GM18502 (cell line): ENCODE measurements at regions not wholly inside any gene's neighbourhood (a gene's known extent, or its start where the extent isn't known, plus 50 kb on each side); places are given as distances from the start of the nearest gene placed in this dataset.

Experiments used
- ATAC-seq: cut with Tn5 transposase; IDR thresholded peaks from one replicate; pipeline ENCODE4 v1.9.1; 2021; ENCODE audit warnings: mild to moderate bottlenecking; ENCODE audit not compliant: unreplicated experiment, poor library complexity

- no peak for ATAC-seq
Measured at GRCh38 chr2:223222397-223222796, 170.4 kb downstream of the KCNE4 start.

GRCh38 chr2:223223156-223223555, 171.2 kb downstream of the KCNE4 start:
- no peak for ATAC-seq

DNA sequence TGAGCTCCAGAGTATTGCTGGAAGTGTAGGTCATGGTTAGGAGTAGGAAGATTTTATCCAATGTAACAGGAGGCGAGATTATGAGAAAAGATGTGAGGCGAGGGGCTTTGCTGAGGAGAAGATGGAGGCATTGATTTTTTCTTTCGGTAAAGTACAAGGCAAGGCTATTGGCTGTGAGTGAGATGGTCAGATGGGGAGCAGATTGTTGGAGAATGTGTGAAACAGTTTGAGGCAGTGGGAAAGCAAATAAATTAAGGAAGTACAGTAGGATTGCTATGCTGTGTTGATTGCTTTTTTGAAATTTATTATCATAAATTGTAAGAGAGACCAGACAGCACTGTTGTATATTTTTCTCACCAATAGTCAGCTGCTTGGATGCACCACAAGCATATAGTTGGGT, 173.3 kb downstream of the KCNE4 start:
- ATAC-seq, result no peak

DNA sequence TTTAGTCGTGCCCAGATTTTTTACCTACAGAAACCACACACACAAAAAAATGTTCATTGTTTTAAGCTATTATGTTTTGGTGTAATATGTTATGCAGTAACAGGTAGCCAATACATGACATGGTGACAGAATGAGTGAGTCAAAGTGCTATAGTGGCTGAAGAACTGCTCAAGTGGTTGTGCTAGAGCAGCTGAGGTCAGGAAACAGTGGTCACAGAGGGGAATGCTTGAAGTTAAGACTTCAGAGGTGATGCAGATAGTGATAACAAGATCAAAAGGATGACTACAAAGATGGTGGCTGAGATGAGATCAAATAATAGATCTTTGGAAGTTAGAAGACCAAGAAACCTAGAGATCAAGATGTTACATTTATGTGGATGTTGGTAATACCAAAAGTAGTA, 174.3 kb downstream of the KCNE4 start:
- no peak for ATAC-seq

- ATAC-seq, result no peak
Measured at GRCh38 chr2:223227338-223227737, 175.3 kb downstream of the KCNE4 start.

DNA sequence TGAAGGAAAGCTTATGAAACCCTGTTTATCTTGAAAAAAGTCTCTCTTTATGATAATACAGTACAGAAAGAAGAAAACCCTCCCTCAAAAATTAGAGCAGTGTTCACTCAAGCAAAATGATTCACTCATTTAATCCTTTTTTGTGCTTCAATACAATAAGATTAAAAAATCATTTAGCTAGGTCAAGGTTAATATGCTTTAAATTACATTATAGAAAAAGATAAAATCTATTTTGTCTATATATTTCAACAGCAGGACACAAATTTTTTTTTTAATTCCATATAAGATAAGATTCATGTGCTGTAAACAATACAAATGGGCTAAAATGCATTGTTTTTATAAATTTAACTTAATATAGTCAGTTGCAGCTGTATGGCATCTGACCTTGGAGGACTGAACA, 176.9 kb downstream of the KCNE4 start:
- no peak for ATAC-seq

GRCh38 chr2:223230352-223230751, 178.4 kb downstream of the KCNE4 start:
- ATAC-seq, result no peak

GRCh38 chr2:223232285-223232684, 180.3 kb downstream of the KCNE4 start:
- no peak for ATAC-seq

DNA sequence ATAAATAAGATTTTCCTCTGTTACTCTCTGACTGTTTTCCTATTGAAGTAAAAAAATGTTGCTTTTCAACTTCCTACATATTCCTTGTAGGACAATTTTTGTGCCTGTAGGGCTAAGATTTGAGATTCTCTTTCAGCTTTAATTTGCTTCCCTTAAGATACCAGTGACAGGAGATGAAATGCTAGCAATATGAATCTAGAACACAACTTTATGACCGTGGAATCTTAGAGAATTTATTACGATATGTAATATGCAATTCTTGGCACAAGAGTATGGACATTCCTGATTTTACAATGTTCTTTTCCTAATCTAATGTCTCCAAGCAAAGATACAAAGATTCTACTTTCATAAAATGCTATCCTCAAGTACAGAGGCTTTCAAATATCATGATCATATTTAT, 180.9 kb downstream of the KCNE4 start:
- no peak for ATAC-seq

DNA sequence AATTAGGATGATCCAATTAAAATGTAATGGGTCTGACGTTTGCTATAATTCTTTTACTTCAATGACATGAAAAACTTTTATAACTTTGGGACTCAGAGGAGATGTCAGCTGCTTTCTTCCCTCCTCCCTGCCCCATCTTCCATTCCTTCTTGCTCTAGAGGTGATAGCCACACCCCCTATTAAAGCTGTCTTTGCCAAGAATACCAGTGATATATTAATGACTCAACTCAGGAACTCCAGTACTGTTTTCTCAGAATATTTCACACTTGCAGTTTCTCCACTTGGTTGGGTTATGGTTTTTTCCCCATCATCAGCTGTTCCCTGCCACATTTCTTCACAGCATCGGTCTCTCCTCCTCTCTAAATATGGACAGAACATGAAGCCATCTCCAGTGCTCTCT, 184.0 kb downstream of the KCNE4 start:
- no peak for ATAC-seq

GRCh38 chr2:223238301-223238700, 186.3 kb downstream of the KCNE4 start:
- ATAC-seq, result no peak

DNA sequence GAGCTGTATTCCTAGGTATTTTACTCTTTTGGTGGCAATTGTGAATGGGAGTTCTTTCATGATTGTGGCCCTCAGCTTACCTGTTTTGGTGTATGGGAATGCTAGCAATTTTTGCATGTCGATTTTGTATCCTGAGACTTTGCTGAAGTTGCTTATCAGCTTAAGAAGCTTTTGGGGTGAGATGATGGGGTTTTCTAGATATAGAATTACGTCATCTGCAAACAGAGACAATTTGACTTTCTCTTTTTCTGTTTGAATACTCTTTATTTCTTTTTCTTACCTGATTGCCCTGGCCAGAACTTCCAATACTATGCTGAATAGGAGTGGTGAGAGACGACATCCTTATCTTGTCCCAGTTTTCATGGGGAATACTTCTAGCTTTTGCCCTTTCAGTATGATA, 191.2 kb downstream of the KCNE4 start:
- no peak for ATAC-seq

DNA sequence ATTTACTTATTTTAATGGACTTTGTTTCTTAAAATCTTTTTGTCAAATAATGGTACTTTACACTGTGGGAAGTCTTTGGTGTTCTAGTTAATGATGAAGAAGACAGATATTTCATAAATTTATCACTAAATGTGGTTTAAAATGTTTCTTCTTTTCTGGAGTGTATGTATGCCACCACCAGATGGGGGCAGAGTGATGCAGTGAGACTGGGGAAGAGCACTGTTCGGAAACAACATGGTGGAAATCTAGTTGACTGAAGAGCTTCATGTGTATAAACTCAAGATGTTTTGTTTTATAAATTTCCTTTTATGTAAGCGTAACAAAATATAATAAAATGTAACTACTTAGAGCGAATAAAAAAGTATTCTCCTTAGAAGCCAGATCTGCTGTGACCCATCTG, 195.1 kb downstream of the KCNE4 start:
- ATAC-seq, result no peak

DNA sequence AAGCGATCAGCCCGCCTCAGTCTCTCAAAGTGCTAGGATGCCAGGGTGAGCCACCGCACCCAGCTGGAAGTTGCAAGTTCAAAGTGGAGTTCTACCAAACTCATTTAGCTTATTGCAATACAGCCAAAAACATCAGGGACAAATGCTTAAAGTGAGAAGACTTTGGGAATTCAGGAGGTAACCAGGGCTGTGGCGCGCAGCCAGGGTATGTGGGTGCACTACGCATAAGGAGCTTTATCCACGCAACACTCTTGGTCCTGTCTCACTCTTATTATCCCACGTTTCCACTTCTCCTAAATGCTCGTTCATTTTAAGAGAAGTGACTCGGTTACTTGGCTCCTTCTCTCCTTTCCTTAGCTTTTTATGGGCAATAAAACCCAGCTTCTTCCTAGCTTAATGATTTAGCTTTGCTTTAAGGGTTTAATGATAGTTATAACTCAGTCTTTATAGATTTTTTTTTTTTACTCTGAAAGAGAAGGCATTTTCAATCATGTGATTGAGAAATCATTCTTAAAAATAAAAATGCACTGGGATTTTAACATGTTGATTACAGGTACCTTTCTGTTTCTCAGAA, 199.8 kb downstream of the KCNE4 start:
- no peak for ATAC-seq

DNA sequence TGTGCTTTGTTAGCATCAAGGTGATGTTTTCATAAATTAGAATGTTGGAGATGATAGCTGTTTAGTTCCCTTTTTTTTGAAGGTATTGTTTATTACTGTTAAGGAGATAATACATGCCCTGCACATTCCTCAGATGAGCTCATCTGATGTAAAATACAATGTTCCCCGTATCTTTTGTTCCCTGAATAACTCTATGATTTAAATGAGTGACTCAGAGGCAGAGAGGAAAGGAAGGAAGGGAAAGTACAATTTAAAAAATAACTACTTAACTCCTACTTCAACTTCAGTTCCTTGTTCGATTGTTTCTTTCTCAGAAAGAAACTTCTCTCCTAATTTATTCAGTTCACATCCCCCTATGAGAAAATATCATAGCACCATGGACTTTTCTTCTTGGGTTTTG, 208.7 kb downstream of the KCNE4 start:
- no peak for ATAC-seq

- ATAC-seq, result no peak
Measured at GRCh38 chr2:223262946-223263345, 211.0 kb downstream of the KCNE4 start.

DNA sequence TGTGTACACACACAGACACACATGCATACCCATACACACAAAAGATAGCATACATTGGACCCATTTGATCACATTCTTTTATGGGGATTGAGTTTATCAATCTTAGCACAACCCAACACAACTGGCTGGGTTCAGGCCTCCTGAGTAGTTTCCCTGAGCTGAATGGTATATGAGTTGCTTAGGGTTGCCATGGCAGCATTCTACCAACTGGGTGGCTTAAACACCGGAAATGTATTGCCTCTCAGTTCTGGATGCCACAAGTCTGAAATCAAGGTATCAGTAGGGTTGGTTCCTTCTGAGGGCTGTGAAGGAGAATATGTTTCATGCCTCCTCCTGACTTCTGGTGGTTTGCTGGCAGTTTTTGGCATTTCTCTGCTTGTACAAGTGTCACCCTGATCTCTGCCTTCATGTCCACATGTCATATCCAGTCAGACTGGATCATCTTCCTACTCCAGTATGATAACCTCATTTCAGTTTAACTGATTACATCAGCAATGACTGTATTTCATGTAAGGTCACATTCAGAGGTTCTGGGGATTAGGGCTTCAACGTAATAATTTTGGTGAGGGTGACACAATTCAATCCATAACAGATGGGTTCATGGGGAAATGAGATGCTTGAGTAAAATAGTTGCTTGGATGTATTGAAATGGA, 212.7 kb downstream of the KCNE4 start:
- ATAC-seq, result no peak

- ATAC-seq, result no peak
Measured at GRCh38 chr2:223267160-223267951, 215.4 kb downstream of the KCNE4 start.

DNA sequence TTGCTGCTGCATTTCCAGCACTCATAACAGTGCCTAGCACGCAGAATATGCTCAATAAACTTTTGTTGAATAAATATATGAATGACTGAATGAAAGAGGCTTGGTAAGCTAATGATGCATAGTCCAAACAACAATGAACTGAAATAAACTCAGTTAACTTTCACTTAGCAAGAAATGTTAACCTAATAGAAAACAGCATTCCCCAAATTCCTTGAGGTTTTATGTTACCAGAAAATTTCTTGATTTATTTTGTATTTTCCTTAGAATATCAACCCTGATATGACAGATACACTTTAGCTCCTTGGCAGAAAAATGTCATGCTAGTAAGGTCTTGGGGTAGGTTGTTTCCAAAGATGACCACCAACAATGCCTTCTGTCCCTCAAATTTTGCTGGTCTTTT, 217.4 kb downstream of the KCNE4 start:
- ATAC-seq, result no peak

- ATAC-seq, result no peak
Measured at GRCh38 chr2:223270548-223270947, 218.6 kb downstream of the KCNE4 start.

DNA sequence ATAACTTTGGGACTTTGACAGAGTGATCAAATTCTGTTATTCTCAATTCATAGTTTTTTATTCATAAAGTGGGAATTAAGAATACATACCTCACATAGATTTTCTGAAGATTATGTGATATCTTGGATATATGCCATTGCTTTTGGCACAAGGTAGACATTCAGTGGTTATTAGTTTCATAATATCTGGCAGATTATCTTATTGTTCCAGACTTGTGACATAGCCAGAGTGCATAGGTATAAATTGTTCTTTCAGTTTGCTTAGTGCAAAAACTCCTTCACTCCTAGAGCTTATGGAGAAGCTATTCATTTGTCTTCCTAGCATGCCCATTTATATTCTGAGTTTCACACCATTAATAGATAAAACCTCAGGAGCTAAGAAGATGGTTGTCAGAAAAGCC, 222.0 kb downstream of the KCNE4 start:
- no peak for ATAC-seq

- no peak for ATAC-seq
Measured at GRCh38 chr2:223282221-223282620, 230.2 kb downstream of the KCNE4 start.
